ENCODE measurements at regions not wholly inside any gene's neighbourhood (a gene's known extent, or its start where the extent isn't known, plus 50 kb on each side); places are given as distances from the start of the nearest gene placed in this dataset.

DNA sequence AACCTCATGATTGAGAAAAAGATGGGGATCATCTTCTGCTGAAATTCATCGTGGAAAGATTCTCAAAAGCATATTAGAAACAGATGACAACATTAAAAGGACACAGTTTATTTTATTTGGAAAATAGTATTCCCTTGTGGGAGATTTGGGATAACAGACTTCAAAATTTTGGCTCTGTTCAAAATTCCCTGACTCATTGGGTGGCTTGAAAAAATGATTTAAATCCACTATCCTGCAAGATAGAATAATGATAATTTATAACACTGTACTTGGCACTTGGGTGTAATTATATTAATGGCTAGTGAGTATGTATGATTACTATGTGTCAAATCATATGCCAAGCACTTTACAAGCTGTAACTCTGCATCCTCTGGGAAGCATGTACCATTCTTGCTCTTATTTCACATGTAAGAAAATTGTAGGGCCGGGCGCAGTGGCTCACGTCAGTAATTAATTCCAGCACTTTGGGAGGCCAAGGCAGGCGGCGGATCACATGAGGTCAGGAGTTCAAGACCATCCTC, 128.8 kb downstream of the LMNTD1 start:
- TF ChIP-seq EP300 (IDR thresholded peaks at IDR 0.05) (no peak), POLR2A (IDR thresholded peaks at IDR 0.05) (no peak), CTCF (IDR thresholded peaks at IDR 0.05) (no peak)
- Histone ChIP-seq H3K9me3 (no peaks in the 10 kb centered on the region), H3K27ac (no peak overlapping the region), H3K4me3 (no peak overlapping the region), H3K4me1 (ENCODE audit: insufficient read depth) (no peaks in the 10 kb centered on the region), H3K36me3 (no peaks in the 10 kb centered on the region), H3K27me3 (no peaks in the 10 kb centered on the region)
- DNase-seq, result no peak
- 72 to 81% (median 80%) methylated on average over 6 of the region's 6 CpGs for WGBS, 3 donors
- intact Hi-C loops (cut with DNase I), result no loop called here

DNA sequence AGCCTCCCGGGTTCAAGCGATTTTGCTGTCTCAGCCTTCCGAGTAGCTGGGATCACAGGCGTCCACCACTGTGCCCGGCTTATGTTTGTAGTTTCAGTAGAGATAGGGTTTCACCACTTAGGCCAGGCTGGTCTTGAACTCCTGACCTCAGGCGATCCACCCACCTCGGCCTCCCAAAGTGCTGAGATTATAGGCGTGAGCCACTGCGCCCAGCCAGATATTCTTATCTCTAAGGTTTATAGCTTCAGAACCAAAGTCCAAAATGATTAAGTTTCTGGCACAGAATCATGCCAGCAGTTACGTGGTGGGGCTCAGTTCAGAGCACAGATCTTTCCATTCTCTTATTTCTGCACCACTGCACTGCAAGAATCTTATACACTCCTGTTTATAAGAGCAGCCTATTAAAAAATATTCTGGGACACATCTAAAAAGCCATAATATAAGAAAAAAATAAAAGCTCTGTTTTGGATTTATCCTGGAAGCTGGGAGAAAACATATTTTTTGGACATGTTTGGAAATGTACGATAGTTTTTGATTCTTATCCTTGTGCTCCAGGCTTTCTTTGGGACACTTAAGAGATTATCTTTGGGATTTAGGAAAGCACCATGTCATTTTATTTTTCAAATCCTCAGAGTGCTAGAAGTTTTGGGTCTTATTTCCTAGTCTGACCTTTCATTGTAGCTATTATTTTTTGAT, 129.6 kb downstream of the LMNTD1 start:
- DNase-seq, result no peak
- intact Hi-C loops (cut with DNase I), result no loop called here
- 45 to 51% (median 46%) methylated on average over 11 of the region's 11 CpGs for WGBS, 3 donors
- Histone ChIP-seq H3K4me1 (ENCODE audit: insufficient read depth) (no peaks in the 10 kb centered on the region), H3K9me3 (no peaks in the 10 kb centered on the region), H3K27ac (no peak overlapping the region), H3K4me3 (no peak overlapping the region), H3K36me3 (no peaks in the 10 kb centered on the region), H3K27me3 (no peaks in the 10 kb centered on the region)
- TF ChIP-seq POLR2A (IDR thresholded peaks at IDR 0.05), result no peak
- TF ChIP-seq CTCF (IDR thresholded peaks at IDR 0.05), result no peak
- TF ChIP-seq EP300 (IDR thresholded peaks at IDR 0.05), result no peak

DNA sequence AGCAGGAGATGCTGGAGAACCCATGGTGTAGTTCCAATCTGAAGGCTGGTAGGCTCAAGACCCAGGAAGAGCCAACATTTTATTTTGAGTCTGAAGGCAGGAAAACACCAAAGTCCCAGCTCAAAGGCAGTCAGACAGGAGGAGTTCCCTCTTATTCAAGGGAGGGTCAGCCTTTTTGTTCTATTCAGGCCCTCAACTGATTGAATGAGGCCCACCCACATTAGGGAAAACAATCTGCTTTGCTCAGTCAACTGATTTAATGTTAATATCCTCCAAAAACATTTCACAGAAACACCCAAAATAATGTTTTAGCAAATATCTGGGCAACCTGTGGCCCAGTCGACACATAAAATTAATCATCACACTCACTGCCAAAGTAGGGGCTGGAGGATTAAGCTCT, 130.8 kb downstream of the LMNTD1 start:
- no peaks in the 10 kb centered on the region for H3K4me1 ChIP-seq (ENCODE audit: insufficient read depth)
- no peak for TF ChIP-seq CTCF (IDR thresholded peaks at IDR 0.05)
- H3K4me3 ChIP-seq, result no peak overlapping the region
- no peaks in the 10 kb centered on the region for H3K36me3 ChIP-seq
- intact Hi-C loops (cut with DNase I), result no loop called here
- no peaks in the 10 kb centered on the region for H3K9me3 ChIP-seq
- H3K27ac ChIP-seq, result no peak overlapping the region
- DNase-seq, result no peak
- no peaks in the 10 kb centered on the region for H3K27me3 ChIP-seq
- WGBS, 3 donors, result 78 to 92% (median 86%) methylated on average over 1 of the region's 1 CpG

DNA sequence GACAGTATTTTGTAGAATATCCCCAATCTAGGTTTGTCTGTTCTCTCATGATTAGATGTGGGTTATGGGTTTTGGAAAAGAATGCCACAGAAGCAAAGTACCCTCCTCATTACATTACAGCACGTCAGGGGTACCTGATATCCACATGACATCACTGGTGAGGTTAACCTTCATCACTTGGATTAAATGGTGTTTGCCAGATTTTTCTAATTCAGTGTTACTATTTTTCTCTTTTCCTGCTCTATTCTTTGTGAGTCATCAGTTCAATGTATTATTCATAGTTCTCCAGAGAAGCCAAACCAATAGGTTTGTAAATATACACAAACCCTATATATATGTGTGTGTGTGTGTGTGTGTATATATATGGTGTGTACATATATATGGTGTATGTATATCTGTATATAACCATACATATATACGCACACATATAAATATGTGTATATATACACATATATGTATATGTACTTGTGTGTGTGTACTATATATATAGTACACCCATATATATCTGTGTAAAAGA, 131.4 kb downstream of the LMNTD1 start:
- Histone ChIP-seq H3K27ac (no peak overlapping the region), H3K9me3 (no peaks in the 10 kb centered on the region), H3K4me3 (no peak overlapping the region), H3K36me3 (no peaks in the 10 kb centered on the region), H3K27me3 (no peaks in the 10 kb centered on the region), H3K4me1 (ENCODE audit: insufficient read depth) (no peaks in the 10 kb centered on the region)
- TF ChIP-seq CTCF (IDR thresholded peaks at IDR 0.05) (no peak), POLR2A (IDR thresholded peaks at IDR 0.05) (no peak), EP300 (IDR thresholded peaks at IDR 0.05) (no peak)
- no peak for DNase-seq
- intact Hi-C loops (cut with DNase I), result no loop called here
- WGBS, 3 donors, result 87 to 94% (median 93%) methylated on average over 2 of the region's 2 CpGs

All from ovary (tissue), 7 donors.